Colon (tissue), 2 donors: ENCODE measurements at regions not wholly inside any gene's neighbourhood (a gene's known extent, or its start where the extent isn't known, plus 50 kb on each side); places are given as distances from the start of the nearest gene placed in this dataset.

Source experiments
- FAIRE-seq: peaks from 2 replicates; lab custom pipeline; 2012; peaks lifted over from hg19 to GRCh38; lab: Jason Lieb, UNC
- donor health status: control.
- donor health status: control.

DNA sequence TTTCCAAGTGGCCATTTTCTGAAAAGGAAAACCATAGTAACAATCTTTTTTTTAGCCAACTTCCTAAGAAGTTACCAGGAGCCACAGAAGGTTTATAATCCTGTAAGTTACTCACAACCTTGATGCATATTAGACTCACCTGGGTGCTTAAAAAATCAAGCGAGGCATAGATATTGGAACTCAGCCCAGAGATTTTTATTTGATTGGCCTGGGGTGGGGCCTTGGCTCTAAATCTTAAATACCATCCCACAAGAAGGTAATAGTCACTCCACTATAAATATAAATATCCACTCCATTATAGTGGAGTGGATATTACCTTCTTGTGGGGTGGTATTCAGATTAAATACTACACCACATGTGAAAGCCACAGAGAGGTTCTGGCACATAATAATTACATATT, 429.6 kb downstream of the RFC3 start:
- FAIRE-seq, result no peak

DNA sequence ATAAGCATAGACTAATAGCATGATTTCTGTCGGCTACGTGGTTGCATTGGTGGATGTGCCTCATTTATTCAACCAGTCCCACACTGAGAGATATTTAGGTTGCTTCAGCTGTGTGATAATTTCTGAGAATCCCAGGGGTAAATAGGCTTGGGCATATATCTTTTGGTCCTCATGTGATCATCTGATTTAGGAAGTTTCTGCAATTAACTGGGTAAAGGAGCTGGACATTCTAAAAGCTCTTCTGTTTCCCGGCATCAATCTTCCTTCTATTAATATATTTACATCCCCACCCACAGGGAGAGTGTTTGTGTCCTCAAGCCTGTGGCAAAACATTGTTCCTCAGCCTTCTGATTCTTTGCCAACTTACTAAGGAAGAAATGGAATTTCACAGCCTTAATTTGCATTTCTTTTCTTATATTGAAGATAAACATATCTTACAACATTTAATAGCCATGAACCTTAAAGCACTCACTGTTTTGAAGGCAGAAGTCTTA, 431.6 kb downstream of the RFC3 start:
- FAIRE-seq, result no peak

DNA sequence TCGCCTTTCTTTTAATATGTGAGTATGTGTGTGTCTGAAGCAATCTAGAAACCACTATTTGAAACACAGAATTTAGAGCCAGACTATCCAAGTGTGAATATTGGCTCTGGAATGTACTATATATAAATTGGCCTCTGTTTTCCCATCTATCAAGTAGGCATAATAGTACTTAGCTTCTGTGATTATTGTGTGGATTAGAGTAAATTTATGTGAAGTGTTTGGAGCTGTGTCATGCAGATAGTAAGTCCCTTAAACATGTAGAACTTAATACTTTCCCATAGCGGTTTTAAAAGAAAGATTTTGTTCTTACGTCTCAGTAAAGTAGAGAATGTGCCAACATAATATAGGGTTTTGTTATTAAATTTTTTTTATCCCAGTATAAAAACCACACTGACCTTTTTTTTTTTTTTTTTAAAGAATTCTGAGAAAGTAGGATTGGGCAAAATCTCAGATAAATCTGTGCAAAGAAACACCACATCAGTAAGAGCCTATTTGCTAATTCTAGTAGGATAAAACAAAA, 432.3 kb downstream of the RFC3 start:
- no peak for FAIRE-seq

DNA sequence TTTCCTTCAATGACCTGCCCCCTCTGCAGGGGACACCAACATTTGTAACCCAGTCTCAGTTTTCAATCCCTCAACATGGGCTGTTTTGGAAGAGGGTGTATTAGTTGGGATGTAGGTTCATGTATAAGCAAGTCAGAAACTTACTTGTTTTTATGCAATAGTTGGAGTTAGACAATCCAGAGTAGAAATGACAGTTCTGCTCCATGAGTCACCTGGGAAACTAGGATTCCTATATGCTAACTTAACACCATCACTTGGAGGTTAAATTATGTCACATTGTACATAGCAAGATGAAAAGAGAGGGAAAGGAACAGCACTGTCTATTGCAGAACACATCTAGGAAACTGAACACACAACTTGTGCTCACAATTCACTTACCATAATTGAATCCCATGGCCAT, 436.4 kb downstream of the RFC3 start:
- no peak for FAIRE-seq

DNA sequence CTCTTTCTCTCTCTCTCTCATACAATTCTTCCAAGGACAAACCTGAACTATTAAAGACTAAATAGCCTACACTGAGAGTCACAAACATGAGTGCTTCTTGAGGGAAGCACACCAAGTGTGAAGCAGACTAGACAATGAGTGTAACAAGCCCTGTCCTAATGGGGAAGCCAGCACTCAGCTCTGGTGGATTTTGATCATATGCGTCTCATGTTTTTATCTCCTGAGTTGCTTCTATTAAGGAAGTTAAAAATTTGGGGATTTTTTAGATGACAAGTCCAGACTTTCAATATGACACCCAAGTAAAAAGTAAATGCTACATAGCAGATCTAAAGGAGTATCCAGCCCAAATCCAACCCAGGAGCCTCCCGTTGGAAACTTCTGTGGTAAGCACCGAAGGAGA, 437.8 kb downstream of the RFC3 start:
- no peak for FAIRE-seq

DNA sequence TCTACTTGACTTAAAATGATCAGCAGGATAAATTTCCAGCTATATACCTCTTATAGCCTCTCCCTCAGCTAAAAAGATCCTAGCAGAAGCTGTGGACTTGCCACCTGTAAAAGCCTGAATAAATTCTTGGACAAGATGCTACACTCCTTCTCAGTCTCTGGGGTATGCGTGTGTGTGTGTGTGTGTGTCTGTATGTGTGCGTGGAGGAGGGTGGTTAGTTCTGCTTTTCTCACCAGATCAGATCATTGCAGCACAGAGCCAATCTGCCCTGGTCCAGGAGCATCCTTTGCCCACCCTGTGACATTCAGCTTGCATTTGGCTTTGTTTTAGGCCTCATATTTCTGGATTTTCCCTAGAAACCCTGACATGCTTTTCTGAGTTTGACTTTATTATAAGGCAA, 438.3 kb downstream of the RFC3 start:
- no peak for FAIRE-seq

DNA sequence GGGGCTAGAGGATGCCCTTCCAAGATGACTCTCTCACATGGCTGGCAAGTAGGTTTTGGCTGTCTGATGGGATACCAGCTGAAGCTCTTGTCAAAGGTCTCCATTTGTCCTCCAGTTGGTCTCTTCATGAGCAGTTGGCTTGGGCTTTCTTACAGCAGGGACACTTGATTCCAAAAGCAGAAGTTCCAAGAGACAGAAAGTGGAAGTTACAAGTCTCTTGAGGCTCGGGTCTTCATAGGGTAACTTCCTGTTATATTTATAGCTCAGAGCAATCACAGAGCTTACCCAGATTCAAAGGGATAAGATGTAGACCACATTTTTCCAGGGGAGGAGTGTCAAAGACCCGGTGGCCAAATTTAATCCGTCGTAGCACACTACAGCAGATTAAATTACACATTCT, 440.0 kb downstream of the RFC3 start:
- no peak for FAIRE-seq

DNA sequence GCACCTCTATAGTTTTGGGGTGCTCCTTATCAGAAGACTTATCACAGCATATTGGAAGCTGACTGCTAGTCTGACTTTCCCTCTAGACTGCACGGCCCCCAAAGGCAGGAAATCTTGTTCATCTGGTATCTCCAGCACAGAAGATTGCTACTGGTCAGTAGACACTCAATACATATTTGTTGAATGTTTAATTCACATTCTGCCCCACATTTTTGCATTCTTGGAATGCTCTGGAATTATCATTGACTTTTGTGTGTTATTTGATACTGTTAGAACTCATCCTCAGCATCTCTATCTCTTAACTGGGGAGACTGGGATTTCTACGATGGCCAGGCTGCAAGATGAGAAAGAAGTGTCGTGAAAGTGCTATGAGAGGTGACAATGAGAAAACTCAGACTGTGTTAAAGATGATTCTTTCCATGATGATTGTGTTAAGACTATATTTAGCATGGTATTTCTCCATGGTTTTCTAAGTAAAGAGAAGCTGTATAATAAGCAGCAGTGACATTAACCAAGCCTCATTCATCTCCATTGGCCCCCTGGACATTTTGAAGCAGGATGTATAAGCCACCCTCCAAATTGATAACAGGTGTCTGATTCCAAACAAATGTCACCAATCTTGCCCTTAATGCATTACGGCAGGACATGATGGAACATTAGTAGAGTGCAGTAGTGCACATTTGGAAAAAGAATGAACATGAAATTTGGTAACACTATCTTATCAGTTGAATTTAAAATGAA, 440.9 kb downstream of the RFC3 start:
- FAIRE-seq, result no peak

DNA sequence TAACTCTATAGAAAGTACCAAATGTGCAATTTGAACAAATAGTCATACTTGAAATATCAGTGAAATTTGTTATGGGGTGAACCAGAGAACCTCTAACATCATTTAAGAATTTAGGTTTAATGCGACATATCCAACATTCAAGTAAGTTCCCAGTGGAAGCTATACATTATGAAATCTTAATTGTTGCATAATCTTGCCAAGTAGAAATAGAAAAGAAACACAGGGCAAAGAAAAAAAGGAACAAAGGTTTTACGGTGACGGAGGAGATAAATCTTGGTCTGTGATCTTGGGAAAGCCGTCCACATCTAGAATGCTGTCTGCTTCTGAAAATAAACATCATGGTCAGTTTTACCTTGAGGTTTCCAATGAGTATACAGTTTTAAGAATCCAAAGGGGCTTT, 445.7 kb downstream of the RFC3 start:
- no peak for FAIRE-seq

DNA sequence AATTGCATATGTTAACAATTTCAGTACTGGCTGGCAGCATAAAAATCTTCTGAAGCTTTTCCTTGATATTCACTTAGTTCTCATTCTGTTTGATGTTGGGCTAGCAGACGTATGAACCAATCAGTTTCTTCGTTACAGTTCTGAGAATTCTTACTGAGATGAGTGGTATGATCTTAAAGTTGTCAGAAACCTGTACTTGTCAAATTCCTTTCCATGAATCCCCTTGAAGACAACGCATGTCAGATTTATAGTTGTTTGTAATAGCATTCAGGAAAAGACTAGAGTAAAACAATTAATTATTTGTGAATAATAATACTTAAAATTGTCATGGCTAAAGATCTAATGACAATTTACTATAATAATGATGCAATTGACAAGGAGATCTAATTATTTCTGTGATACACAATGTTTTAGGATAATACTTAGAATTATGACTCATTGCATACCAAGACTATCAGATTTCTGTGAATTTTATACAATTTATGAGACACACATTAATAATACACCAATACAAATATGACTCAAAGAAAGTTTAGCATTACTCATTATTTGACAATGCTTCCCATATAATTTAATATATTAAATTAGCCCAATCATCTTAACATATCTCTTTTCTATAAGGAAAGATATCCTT, 447.2 kb downstream of the RFC3 start:
- FAIRE-seq, result no peak

DNA sequence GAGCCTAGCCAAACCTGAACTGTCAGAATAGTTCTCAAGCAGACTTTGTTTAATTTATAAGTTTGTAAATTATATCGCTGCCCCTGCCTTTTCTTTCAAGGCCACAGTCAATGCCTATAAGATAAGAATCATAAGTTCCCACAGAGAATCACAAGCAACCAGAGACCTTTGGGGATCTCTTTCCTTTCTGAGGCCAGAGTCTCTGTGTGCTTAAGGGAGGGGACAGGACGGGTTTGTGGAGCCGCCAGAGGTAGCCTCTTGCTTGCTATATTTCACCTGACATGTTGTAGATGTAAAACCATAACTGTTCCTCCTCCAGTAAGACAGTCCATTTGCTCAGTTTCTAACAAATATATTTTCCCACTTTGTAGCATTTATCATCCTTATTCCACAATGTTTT, 458.8 kb downstream of the RFC3 start:
- no peak for FAIRE-seq

DNA sequence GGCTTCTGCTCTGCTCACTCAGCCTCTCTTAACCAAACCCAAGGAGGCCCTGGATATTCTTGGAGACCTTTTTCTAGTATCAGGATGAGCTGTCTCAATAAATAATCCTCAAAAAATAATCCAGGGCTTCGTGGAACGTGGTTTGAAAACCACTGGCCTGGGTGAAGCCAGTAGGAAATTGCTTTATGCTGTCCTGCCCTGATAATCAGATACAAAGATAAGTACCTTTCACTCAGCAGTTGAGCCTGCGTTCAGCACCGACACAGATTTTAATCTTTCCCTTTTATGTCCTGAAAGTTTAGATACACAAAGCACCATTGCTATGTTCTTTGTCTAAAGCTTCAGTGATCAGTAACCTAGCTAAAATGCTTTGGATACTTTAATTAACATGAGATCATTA, 460.0 kb downstream of the RFC3 start:
- no peak for FAIRE-seq

DNA sequence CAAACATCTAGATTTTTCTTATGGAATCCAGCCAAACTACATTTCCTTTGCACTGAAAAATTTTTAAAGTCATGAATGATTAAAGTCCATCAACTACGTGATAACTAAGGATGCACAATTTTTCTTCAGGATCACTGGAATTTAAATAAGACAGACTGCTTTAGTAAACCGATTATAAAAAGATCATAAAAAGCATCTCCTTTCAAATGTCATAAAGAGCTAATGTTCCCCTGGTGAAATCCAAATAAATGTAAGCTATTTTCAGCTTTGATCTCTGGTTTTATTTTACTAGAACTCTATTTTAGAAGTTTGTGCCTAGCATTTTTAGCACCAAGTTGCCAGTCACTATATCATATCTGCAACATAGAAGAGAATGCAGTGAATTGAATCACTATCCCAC, 460.8 kb downstream of the RFC3 start:
- no peak for FAIRE-seq

DNA sequence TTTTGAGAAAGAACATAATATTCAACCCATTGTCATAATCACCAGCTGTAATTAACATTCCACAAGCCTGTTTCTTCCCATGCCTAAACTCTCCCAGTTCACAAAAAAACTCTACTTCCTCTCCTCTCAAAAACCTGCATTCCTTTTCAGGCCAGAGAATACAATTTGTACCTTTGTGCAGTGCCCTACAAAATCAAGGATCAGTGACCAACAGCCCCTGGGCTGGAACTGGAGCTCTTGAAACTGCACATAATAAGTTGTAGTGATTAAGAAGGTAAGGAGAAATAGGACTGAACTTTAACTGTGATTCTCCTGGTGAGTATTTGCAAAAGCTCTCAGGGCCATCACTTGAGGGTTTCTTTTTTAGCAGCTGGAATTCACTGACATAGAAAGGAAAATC, 472.7 kb downstream of the RFC3 start:
- FAIRE-seq, result no peak

DNA sequence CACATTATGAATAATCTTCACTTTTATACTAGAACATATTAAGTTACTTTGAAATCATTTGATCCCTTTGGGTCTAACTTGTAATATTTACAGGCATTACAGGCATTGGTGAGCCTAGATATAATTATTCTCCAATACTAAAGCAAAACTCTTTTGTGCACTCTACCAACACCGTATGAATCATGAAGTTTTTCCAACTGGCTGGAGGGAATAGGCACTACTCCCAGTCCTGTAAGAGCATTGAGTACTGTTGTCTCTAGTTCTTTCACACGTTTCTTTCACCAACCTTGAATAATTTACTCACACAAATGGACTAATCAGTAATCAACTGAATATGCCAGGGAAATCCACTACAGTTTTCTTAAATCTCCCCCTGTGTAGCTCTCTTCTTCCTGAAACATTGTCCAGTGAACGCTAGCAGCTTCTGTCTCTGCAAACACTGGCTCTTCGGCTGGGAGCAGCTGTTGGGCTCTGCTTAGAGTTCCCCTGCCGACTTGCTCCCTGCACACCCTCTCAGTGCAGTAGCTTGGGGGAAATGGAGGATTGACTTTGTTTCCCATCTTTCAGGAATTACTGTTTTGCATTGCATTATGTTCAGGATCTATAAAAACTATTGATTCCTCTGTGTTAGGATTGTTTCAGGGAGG, 476.7 kb downstream of the RFC3 start:
- FAIRE-seq, result no peak

DNA sequence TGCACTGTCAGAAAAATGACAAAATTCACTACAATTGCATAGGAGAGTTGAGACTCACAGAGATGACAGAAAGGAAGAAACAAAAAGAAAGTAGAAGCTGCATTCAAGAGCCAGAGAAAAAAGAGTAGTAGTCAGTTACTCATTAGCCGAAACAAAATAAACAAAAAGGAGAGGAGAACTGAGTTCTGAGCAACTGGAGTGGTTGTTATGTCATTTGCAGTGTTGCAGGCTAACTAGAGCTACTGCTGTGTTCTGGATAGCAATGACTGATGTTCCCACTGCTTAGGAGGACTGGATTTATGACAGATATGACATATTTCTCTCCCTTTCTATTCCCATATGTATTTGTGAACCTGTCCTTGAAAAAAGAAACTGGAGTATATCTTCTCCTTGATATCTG, 482.6 kb downstream of the RFC3 start:
- FAIRE-seq, result no peak

DNA sequence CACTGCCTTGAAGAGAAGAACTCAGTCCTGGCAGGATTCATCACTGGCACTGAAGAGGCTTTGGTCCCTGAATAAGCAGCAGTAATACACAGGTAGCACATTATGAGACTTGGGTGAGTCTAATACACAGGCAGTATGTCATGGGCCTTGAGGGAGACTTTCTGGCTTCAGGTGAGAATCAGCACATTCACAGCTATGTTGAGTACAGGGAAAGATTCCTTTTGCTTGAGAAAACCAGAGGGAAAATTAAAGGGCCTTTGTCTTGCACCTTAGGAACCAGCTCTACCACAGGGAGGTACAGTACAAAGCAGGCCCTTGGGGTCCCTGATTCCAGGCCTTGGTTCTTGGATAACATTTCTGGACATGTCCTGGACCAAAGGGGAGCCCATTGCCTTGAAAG, 484.6 kb downstream of the RFC3 start:
- FAIRE-seq, result no peak

DNA sequence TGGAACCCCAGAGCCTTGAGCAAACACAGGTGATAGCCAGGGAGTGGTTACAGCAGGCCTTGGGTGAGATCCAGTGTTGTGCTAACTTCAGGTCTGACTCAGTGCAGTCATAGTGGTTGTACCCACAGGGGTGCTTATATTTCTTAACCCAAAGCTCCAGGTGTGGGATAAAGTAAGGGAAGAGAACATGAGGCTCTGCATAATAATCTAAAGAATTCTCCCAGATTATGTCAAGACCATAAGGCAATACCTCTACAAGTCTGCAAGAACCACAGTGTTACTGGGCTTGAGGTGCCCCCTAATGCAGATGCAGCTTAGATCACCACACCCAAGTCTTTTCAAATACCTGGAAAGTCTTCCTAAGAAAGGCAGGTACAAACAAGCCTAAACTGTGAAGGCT, 485.4 kb downstream of the RFC3 start:
- no peak for FAIRE-seq

DNA sequence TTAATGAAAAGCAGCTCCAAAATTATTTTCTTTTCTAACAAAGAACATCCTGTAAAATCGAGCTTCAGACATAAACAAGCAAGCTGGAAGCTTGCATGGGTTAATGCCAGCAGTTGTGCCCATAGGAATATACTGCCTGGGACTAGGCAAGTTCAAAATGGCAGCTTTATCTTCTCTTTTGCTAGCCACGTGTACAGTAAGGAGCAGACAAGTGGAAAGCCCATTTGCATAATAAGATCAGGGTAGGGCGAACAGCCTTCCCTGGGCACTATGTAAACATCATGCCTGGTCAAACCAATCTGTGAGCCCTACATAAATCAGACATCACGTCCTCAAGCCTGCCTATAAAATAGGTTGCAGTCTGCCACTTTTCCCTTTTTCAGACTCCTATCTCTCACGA, 489.7 kb downstream of the RFC3 start:
- no peak for FAIRE-seq

DNA sequence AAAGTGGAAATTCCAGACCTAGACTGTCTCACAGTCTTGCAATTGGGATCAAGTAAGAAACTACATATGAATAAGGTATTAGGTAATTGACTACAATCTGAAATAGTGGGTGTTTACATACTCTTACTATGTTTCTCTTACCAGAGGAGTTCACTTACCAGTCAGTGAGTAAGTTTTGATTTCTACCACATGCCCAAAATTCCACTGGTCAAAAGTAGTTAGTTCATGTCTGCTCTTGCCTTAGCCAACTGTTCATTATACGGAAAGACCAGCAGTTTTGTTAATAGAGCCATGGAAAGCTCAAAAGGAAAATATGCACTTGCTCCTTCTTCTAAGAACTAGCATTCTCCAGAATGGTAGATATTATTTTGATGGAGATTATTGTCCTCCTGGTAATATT, 490.8 kb downstream of the RFC3 start:
- no peak for FAIRE-seq

DNA sequence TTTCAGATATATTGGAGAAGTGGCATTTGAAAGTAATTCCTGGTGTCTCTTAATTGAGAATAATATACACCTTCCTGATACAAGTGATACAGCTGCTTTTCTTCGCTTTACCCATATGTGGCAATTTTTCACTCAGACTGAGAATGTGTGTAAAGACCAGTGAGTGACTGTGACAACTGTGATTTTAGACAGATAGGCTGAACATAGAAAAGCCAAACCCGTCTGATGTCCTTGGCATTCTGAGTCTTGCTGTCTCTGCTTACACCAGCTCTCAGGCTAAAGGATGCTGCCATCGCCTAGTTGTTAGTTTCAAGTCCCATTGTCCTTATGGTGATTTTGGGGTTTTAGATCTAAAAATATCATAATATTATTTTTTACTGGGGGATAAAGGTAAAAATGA, 492.6 kb downstream of the RFC3 start:
- FAIRE-seq, result no peak

DNA sequence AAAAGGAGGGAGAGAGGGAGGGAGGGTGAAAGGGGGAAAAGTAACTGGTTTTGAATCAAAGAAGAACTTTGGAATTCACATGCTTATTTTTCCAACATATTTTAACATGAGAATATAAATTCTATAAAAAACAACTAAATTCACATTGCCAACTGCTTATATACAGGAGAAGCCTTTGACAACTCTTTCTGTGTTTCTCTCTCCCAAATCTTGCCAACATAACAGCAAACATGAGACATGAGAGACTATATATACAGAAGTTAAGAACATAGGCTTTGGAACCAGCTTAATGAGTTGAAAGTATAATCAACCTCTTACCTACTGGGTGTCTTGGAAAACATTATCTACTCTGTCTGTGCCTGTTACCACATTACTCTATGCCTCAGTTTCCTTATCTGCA, 493.3 kb downstream of the RFC3 start:
- FAIRE-seq, result no peak

DNA sequence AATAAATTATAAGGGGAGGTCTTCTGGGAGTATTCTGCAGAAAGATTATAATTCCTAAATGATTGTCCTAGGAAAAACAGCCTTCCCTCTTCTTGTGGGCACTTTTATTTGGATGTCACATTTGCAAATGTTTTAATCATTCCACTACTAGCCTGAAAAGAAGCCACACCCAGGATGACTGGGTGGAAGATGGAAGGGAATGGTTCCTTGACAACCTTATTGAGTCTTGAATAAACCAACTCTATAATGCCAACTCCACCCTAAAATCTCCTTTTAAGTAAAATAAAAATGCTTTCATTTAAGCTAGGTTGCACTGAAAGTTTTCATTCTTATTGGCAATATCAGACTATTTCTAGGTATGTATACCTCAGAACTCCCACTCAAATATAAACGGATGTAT, 494.6 kb downstream of the RFC3 start:
- no peak for FAIRE-seq
